ENCODE measurements at regions not wholly inside any gene's neighbourhood (a gene's known extent, or its start where the extent isn't known, plus 50 kb on each side); places are given as distances from the start of the nearest gene placed in this dataset.

- Histone ChIP-seq H3K27ac (no peak overlapping the region), H3K9me3 (no peaks in the 10 kb centered on the region), H3K4me3 (no peak overlapping the region), H3K27me3 (replicated peaks; ENCODE audit: insufficient read depth) (no peaks in the 10 kb centered on the region), H3K4me1 (ENCODE audit: control insufficient read depth in 1 of 2, low read depth in 2 of 2) (peaks cover 21 to 48% of the 10 kb centered on the region in 2 donors), H3K36me3 (no peaks in the 10 kb centered on the region)
- TF ChIP-seq, protein P1, sequence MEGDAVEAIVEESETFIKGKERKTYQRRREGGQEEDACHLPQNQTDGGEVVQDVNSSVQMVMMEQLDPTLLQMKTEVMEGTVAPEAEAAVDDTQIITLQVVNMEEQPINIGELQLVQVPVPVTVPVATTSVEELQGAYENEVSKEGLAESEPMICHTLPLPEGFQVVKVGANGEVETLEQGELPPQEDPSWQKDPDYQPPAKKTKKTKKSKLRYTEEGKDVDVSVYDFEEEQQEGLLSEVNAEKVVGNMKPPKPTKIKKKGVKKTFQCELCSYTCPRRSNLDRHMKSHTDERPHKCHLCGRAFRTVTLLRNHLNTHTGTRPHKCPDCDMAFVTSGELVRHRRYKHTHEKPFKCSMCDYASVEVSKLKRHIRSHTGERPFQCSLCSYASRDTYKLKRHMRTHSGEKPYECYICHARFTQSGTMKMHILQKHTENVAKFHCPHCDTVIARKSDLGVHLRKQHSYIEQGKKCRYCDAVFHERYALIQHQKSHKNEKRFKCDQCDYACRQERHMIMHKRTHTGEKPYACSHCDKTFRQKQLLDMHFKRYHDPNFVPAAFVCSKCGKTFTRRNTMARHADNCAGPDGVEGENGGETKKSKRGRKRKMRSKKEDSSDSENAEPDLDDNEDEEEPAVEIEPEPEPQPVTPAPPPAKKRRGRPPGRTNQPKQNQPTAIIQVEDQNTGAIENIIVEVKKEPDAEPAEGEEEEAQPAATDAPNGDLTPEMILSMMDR (IDR thresholded peaks at IDR 0.05), result no peak
- no peak for DNase-seq (ENCODE audit: low spot score)
- ATAC-seq (ENCODE audit: insufficient number of reproducible peaks, low FRiP score, low read depth), result no peak
These were observed 59.4 kb downstream of the PITPNM2 start for GRCh38 chr12:123091230-123092150.

DNA sequence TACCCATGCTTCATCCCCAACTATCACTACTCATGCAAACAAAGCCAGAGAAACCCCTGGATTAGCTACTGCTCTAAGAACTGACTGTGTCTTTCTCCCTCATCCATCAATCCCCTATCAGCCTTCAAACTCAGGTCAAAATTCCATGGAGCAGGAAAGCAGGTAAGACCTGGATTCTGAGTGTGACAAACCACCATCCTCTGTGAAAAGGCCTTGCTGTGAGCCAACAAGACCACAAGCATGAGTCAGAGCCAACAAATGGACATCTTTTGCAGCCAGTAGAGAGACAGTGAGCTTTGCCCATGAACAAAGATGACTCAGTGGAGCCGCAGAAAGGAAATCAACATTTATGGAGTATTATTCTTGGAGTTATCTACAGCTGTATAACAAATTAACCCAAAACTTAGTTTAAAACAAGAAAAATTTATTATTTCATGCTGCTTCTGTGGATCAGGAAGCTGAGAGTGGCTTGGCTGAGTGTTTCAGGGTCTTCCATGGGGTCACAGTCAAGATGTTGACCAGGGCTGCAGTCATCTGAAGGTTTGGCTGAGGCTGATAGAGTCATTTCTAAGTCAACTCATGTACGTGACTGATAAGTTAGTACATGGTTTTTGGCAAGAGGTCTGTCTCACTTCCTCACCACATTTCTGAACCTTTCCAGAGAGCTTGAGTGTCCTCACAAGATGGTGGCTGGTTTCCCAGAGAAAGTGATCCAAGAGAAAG lies 61.1 kb downstream of the PITPNM2 start:
- no peak overlapping the region for H3K4me3 ChIP-seq
- H3K9me3 ChIP-seq, result no peaks in the 10 kb centered on the region
- TF ChIP-seq, protein P1 (IDR thresholded peaks at IDR 0.05), result no peak
- peaks cover 14 to 44% of the 10 kb centered on the region in 2 donors for H3K4me1 ChIP-seq (ENCODE audit: control insufficient read depth in 1 of 2, low read depth in 2 of 2)
- ATAC-seq (ENCODE audit: insufficient number of reproducible peaks, low FRiP score, low read depth) (no peak), DNase-seq (ENCODE audit: low spot score) (no peak)
- H3K36me3 ChIP-seq, result no peaks in the 10 kb centered on the region
- no peaks in the 10 kb centered on the region for H3K27me3 ChIP-seq (replicated peaks; ENCODE audit: insufficient read depth)
- no peak overlapping the region for H3K27ac ChIP-seq

DNA sequence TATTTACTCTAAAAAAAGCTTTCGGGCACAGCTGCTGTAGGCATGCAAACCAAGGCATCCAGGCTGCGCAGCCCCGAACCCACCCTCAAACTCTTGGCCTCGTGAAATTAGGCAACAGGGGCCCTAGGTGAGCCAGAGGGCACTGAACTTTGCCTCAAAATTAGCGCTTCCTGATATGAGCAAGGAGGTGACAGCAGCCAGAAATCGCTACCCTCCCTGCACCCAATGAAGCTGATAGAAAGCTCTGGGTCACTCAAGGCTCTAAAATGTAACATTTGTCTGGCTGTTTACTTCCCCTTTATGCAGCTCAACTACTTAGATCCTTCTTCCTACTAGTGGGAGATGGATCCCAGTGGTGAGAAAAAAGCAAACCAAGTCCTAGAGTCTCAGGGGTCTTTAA lies 61.8 kb downstream of the PITPNM2 start:
- no peaks in the 10 kb centered on the region for H3K27me3 ChIP-seq (replicated peaks; ENCODE audit: insufficient read depth)
- H3K27ac ChIP-seq, result no peak overlapping the region
- H3K4me1 ChIP-seq (ENCODE audit: control insufficient read depth in 1 of 2, low read depth in 2 of 2), result peaks cover 8 to 41% of the 10 kb centered on the region in 2 donors
- DNase-seq (ENCODE audit: low spot score) (no peak), ATAC-seq (ENCODE audit: insufficient number of reproducible peaks, low FRiP score, low read depth) (no peak)
- no peaks in the 10 kb centered on the region for H3K36me3 ChIP-seq
- no peak overlapping the region for H3K4me3 ChIP-seq
- no peaks in the 10 kb centered on the region for H3K9me3 ChIP-seq
- TF ChIP-seq, protein P1 (IDR thresholded peaks at IDR 0.05), result no peak

DNA sequence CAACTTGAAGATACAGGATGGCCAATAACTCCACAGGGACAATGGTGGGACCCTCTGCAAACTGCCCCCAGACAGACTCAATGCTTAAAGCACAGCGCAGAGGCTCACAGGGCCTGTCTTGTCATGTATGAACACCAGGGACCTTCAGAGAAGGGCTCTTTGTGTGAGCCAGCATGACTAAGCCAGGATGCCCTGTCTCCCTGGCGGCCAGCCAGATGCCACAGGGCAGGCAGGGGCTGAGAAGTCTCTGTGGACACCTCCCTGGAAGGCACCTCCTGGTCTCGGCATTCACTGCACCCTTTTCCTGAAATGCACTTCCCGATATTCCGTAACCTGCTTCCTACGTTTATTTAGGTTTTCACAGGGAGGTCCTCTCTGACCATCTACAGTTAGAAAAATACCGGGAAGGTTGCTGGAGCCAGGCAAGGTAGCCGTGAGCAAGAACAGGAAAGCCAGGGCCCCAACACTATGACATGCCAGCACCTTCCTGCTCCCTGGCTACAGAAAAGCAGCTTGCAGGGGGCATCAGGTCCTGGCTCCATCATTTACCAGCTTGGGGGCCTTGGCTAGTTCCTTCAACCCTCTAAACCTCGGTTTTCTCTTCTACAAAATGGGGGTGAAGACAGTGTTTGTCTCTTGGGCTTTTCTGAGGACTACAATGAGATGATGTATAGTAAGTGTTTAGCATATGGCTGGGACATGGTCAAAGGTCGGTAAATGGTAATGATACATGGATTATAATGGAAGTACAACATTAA lies 65.0 kb downstream of the PITPNM2 start:
- Histone ChIP-seq H3K27me3 (replicated peaks; ENCODE audit: insufficient read depth) (no peaks in the 10 kb centered on the region), H3K4me3 (no peak overlapping the region), H3K36me3 (no peaks in the 10 kb centered on the region), H3K27ac (no peak overlapping the region), H3K9me3 (no peaks in the 10 kb centered on the region), H3K4me1 (ENCODE audit: control insufficient read depth in 1 of 2, low read depth in 2 of 2) (peaks cover 3 to 42% of the 10 kb centered on the region in 2 donors)
- no peak for ATAC-seq (ENCODE audit: insufficient number of reproducible peaks, low FRiP score, low read depth)
- peak; percentile 33 for DNase-seq (ENCODE audit: low spot score)
- TF ChIP-seq, protein P1 (IDR thresholded peaks at IDR 0.05), result no peak
